Gastrocnemius medialis (tissue), 4 donors: ENCODE measurements at regions not wholly inside any gene's neighbourhood (a gene's known extent, or its start where the extent isn't known, plus 50 kb on each side); places are given as distances from the start of the nearest gene placed in this dataset.

Experiments used
- ATAC-seq, 2 donors: fragments of 150-250 bp; one replicate each; pipeline ENCODE4 v1.9.1; 2016
- DNase-seq, 2 donors: peaks; one replicate each; pipeline ENCODE4 v3.0.0-alpha.2; 2019
- H3K27ac ChIP-seq, 4 donors: fragments of 200-600 bp; sonication (generic); 1 replicate in 1 of 4; 2 replicates in 3 of 4; pipeline ENCODE4 v1.5.1; 2016 to 2018; ENCODE audit warnings: mild to moderate bottlenecking in 2 of 4, moderate library complexity in 1 of 4
- H3K27me3 ChIP-seq, 3 donors: fragments of 200-600 bp; sonication (generic) in 2 of 3; 1 replicate in 1 of 3; 2 replicates in 2 of 3; pipeline versions ENCODE4 v1.5.1 to v1.6.0; 2016 to 2019; ENCODE audit warnings: mild to moderate bottlenecking in 1 of 3, moderate library complexity in 1 of 3
- H3K36me3 ChIP-seq, 2 donors: fragments of 200-600 bp; sonication (generic) in 1 of 2; one replicate each; pipeline ENCODE4 v1.5.1; 2017 to 2018
- H3K4me1 ChIP-seq, 2 donors: fragments of 200-600 bp; sonication (generic) in 1 of 2; one replicate each; pipeline ENCODE4 v1.5.1; 2016 to 2017; ENCODE audit warnings: mild to moderate bottlenecking in 2 of 2
- H3K4me3 ChIP-seq, 4 donors: fragments of 200-600 bp; sonication (generic) in 3 of 4; 1 replicate in 1 of 4; 2 replicates in 3 of 4; pipeline ENCODE4 v1.5.1; 2016 to 2019; ENCODE audit warnings: mild to moderate bottlenecking in 2 of 4
- H3K9me3 ChIP-seq, 3 donors: fragments of 200-600 bp; sonication (generic) in 2 of 3; 1 replicate in 1 of 3; 2 replicates in 2 of 3; pipeline ENCODE4 v1.5.1; 2016 to 2019
- POLR2A ChIP-seq, 2 donors: fragments of 450-650 bp; IDR thresholded peaks; one replicate each; pipeline ENCODE4 v1.6.1; 2017; ENCODE audit warnings: antibody characterized with exemption in 2 of 2, mild to moderate bottlenecking in 2 of 2, moderate library complexity in 2 of 2
- in situ Hi-C, 4 donors: fragments of 200-750 bp; cut with MboI; loops; one replicate each; pipeline versions ENCODE4 v1.15.0 to v1.8.0; 2017; ENCODE audit warnings: low sequenced_read_pairs in 4 of 4
- intact Hi-C: fragments of 100-400 bp; cut with DNase I; formaldehyde crosslinking; loops from one replicate; pipeline ENCODE4 v1.15.1; 2023; ENCODE audit warnings: low total_unique reads
- TF ChIP-seq, protein P1 (sequence below), 5 experiments: fragments of 450-650 bp in 3 of 5; fragments of 200-600 bp in 2 of 5; sonication (generic) in 2 of 5; IDR thresholded peaks in 4 of 5; conservative IDR thresholded peaks in 1 of 5; 1 replicate in 4 of 5; 2 replicates in 1 of 5; pipeline ENCODE4 v1.5.1; 2016 to 2019; ENCODE audit warnings: antibody characterized with exemption in 5 of 5, mild to moderate bottlenecking in 3 of 5, moderate library complexity in 3 of 5

DNA sequence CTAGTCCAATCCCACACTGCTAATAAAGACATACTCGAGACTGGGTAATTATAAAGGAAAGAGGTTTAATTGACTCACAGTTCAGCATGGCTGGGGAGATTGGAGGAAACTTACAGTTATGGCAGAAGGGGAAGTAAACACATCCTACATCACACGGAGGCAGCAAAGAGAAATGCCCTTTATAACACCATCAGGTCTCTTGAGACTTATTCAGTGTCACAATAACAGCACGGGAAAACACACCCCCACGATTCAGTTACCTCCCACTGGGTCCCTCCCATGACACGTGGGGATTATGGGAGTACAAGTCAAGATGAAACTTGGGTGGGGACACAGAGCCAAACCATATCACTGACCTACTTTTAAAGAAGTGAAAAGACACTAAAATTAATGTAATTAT, 1130.4 kb upstream of the SLC10A2 start:
- no peaks in the 10 kb centered on the region for H3K4me1 ChIP-seq
- DNase-seq (no peak), ATAC-seq (no peak)
- no peaks in the 10 kb centered on the region for H3K9me3 ChIP-seq
- H3K27ac ChIP-seq = no peak overlapping the region
- TF ChIP-seq POLR2A (IDR thresholded peaks at IDR 0.05) = no peak
- TF ChIP-seq, protein P1, sequence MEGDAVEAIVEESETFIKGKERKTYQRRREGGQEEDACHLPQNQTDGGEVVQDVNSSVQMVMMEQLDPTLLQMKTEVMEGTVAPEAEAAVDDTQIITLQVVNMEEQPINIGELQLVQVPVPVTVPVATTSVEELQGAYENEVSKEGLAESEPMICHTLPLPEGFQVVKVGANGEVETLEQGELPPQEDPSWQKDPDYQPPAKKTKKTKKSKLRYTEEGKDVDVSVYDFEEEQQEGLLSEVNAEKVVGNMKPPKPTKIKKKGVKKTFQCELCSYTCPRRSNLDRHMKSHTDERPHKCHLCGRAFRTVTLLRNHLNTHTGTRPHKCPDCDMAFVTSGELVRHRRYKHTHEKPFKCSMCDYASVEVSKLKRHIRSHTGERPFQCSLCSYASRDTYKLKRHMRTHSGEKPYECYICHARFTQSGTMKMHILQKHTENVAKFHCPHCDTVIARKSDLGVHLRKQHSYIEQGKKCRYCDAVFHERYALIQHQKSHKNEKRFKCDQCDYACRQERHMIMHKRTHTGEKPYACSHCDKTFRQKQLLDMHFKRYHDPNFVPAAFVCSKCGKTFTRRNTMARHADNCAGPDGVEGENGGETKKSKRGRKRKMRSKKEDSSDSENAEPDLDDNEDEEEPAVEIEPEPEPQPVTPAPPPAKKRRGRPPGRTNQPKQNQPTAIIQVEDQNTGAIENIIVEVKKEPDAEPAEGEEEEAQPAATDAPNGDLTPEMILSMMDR (IDR thresholded peaks at IDR 0.05 in 4 of 5, conservative IDR thresholded peaks at IDR 0.05 in 1 of 5) = no peak
- H3K4me3 ChIP-seq = no peak overlapping the region
- in situ Hi-C loops = no loop called here
- no peaks in the 10 kb centered on the region for H3K36me3 ChIP-seq
- H3K27me3 ChIP-seq = no peaks in the 10 kb centered on the region
- intact Hi-C loops = no loop called here

DNA sequence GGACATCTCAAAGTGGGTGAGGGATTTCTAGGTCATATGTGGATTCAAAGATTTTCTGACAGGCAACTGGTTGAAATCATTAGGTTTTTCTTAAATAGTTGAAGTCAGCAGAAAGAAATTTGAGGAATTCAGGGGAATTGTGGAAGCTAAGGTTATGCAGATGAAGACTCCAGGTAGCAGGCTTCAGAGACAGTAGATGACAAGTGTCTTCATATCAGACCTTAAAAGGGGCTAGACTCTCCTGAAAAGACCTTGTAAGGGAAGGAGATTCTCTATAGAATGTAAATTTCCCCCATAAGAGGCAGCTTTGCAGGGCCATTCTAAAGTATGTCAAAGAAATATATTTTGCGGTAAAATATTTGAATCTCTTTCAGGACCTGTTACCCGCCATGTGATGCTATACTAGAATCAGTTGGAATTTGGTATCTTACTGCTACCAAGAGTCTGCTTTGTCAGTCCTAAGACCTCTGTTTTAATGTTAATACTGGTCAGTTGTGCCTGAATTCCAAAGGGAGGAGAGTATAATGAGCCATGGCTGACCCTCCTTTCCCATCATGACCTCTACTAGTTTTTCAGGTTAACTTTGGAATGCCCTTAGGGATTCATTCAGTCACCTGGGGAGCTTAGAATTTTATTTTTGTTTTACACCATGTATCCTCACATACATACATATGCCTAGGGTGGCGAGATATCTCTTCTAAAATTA, 1115.5 kb upstream of the SLC10A2 start:
- DNase-seq (no peak), ATAC-seq (no peak)
- in situ Hi-C loops (no loop called here), intact Hi-C loops (no loop called here)
- H3K27me3 ChIP-seq = no peaks in the 10 kb centered on the region
- no peak overlapping the region for H3K4me3 ChIP-seq
- H3K4me1 ChIP-seq = no peaks in the 10 kb centered on the region
- TF ChIP-seq, protein P1 (IDR thresholded peaks at IDR 0.05 in 4 of 5, conservative IDR thresholded peaks at IDR 0.05 in 1 of 5) = no peak
- TF ChIP-seq POLR2A (IDR thresholded peaks at IDR 0.05) = no peak
- H3K36me3 ChIP-seq = no peaks in the 10 kb centered on the region
- H3K27ac ChIP-seq = no peak overlapping the region
- no peaks in the 10 kb centered on the region for H3K9me3 ChIP-seq

DNA sequence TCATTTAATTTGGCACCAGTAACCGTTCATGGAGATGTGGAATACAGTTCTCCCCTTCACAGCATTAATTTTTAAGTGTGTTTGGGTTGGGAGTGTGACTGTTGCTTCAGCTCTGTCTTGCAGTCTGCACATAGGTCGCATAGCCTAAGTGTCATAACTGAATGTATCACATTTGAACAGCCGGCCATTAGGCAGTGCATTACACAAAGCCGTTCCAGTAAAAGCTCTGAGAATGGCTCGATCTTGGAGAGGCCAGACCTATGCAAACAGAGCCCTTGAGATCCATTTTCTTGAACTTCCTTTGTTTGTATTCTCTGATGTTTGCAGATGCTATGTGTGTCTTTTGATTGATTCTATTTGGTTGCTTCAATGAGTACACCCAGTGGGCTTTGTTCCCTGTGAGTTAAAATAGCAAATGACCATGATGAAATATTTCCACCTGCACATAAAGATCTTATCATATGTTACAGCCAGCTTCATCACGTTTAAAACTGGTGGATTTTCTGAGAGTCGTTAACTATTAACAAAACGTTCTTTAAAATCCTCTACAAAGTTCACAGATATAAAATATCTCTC, 1104.9 kb upstream of the SLC10A2 start:
- no peaks in the 10 kb centered on the region for H3K27me3 ChIP-seq
- H3K36me3 ChIP-seq = no peaks in the 10 kb centered on the region
- TF ChIP-seq, protein P1 (IDR thresholded peaks at IDR 0.05 in 4 of 5, conservative IDR thresholded peaks at IDR 0.05 in 1 of 5) = no peak
- no peak for TF ChIP-seq POLR2A (IDR thresholded peaks at IDR 0.05)
- H3K4me1 ChIP-seq = peaks cover 0 to 3% of the 10 kb centered on the region in 2 donors
- H3K9me3 ChIP-seq = no peaks in the 10 kb centered on the region
- H3K4me3 ChIP-seq = no peak overlapping the region
- ATAC-seq = no peak
- in situ Hi-C loops = no loop called here
- DNase-seq = no peak
- no peak overlapping the region for H3K27ac ChIP-seq
- intact Hi-C loops = no loop called here

DNA sequence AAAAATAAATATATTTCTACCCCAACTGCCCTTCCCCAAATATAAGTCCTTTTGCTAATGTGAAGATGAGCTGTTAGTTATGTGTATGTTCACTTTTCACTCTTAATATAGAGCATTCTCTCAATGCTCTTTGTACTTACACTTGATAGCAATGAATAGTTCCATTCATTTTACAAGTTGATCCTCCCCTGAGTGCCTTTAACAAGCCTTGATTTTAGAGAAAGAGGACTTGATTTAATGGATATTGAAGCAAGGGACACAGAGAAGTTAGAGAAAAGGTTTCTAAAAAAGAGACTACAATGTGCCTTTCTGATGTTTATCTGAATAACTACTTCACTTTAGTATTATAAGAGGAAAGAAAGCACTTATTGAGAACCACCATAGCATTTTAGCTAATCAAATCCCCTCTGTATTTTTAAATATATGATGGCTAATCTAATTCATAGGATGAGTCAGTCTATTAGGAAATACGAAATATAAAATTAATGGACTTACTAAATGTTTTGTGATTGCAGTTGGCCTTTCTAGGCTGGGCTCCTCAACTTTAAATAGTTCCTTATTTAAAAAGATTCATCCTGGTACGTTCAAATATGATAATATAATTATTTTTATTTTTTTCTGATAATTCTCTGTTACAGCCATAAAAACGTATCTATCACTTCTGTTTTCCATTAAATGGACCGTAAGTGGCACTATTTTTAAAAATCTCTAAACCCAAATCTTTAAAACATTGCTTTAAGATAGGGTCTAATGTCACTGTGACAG, 1097.8 kb upstream of the SLC10A2 start:
- in situ Hi-C loops (no loop called here), intact Hi-C loops (no loop called here)
- Histone ChIP-seq H3K4me1 (no peaks in the 10 kb centered on the region), H3K36me3 (no peaks in the 10 kb centered on the region), H3K4me3 (no peak overlapping the region), H3K27me3 (no peaks in the 10 kb centered on the region), H3K27ac (no peak overlapping the region), H3K9me3 (no peaks in the 10 kb centered on the region)
- no peak for DNase-seq
- ATAC-seq = no peak
- TF ChIP-seq, protein P1 (IDR thresholded peaks at IDR 0.05 in 4 of 5, conservative IDR thresholded peaks at IDR 0.05 in 1 of 5) = no peak
- TF ChIP-seq POLR2A (IDR thresholded peaks at IDR 0.05) = no peak
